Renal cortical epithelial cell (primary cell): ENCODE measurements at regions not wholly inside any gene's neighbourhood (a gene's known extent, or its start where the extent isn't known, plus 50 kb on each side); places are given as distances from the start of the nearest gene placed in this dataset.
"Not testable (repeated sequence)": the region's sequence is repeated elsewhere in the genome, so short reads cannot be mapped to it uniquely, and the experiment has no call there.

ENCODE experiments used
- DNase-seq: peaks from one replicate; pipeline ENCODE4 v3.0.0-alpha.2; 2011; ENCODE audit warnings: low read depth

GRCh38 chrX:34716302-34716701 is 59.2 kb upstream of the TMEM47 start:
- no peak for DNase-seq

GRCh38 chrX:34734383-34734782 is 77.3 kb upstream of the TMEM47 start:
- DNase-seq: peak; percentile 4

GRCh38 chrX:34744521-34744920 is 87.4 kb upstream of the TMEM47 start:
- DNase-seq: no peak

GRCh38 chrX:34749896-34750295 is 92.8 kb upstream of the TMEM47 start:
- DNase-seq: no peak

- no peak for DNase-seq
These were observed 107.8 kb upstream of the TMEM47 start for GRCh38 chrX:34764852-34765361.

GRCh38 chrX:34768290-34768689 is 111.2 kb upstream of the TMEM47 start:
- DNase-seq: no peak

GRCh38 chrX:34770511-34770910 is 113.4 kb upstream of the TMEM47 start:
- no peak for DNase-seq

GRCh38 chrX:34778916-34779315 is 121.8 kb upstream of the TMEM47 start:
- DNase-seq: peak; percentile 3

- no peak for DNase-seq
These were observed 132.9 kb upstream of the TMEM47 start for GRCh38 chrX:34790026-34790425.

- no peak for DNase-seq
These were observed 136.6 kb upstream of the FAM47B start for GRCh38 chrX:34805951-34806350.

- no peak for DNase-seq
These were observed 133.5 kb upstream of the FAM47B start for GRCh38 chrX:34809096-34809495.

- DNase-seq: peak; percentile 74
These were observed 132.2 kb upstream of the FAM47B start for GRCh38 chrX:34810364-34810763.

GRCh38 chrX:34810916-34811315 is 131.7 kb upstream of the FAM47B start:
- DNase-seq: no peak

GRCh38 chrX:34813618-34814017 is 129.0 kb upstream of the FAM47B start:
- DNase-seq: no peak

- DNase-seq: no peak
These were observed 115.6 kb upstream of the FAM47B start for GRCh38 chrX:34826964-34827363.

GRCh38 chrX:34839451-34839850 is 103.1 kb upstream of the FAM47B start:
- no peak for DNase-seq

- not testable (repeated sequence) for DNase-seq
These were observed 101.4 kb upstream of the FAM47B start for GRCh38 chrX:34841205-34841604.

- peak; percentile 13 for DNase-seq
These were observed 94.3 kb upstream of the FAM47B start for GRCh38 chrX:34848281-34848680.

GRCh38 chrX:34849371-34849770 is 93.2 kb upstream of the FAM47B start:
- peak; percentile 68 for DNase-seq

- DNase-seq: no peak
These were observed 83.4 kb upstream of the FAM47B start for GRCh38 chrX:34859191-34859590.

GRCh38 chrX:34863906-34864305 is 78.7 kb upstream of the FAM47B start:
- DNase-seq: no peak

- no peak for DNase-seq
These were observed 76.0 kb upstream of the FAM47B start for GRCh38 chrX:34866646-34867045.

GRCh38 chrX:34868633-34869032 is 74.0 kb upstream of the FAM47B start:
- DNase-seq: no peak

GRCh38 chrX:34873500-34874225 is 68.9 kb upstream of the FAM47B start:
- no peak for DNase-seq
